GM10248 (cell line): ENCODE measurements at regions not wholly inside any gene's neighbourhood (a gene's known extent, or its start where the extent isn't known, plus 50 kb on each side); places are given as distances from the start of the nearest gene placed in this dataset.

Source experiments
- CTCF ChIA-PET: fragments of 300-600 bp; sonication (Branson Sonifier 250); formaldehyde crosslinking; extraction: SDS; loops from one replicate; lab custom pipeline; 2021; ENCODE audit warnings: antibody characterized with exemption; lab: Yijun Ruan, JAX
- POLR2A ChIA-PET: fragments of 350-650 bp; sonication (Branson Sonifier 250); formaldehyde crosslinking; extraction: SDS; loops from one replicate; lab custom pipeline; 2020; ENCODE audit warnings: antibody characterized with exemption; lab: Yijun Ruan, JAX
- DNase-seq: peaks from one replicate; pipeline ENCODE4 v3.0.0; 2012; ENCODE audit errors: extremely low spot score
- TF ChIP-seq, protein P1 (sequence below): IDR thresholded peaks from 2 replicates; pipeline ENCODE4 v1.5.1; 2012; ENCODE audit warnings: mild to moderate bottlenecking, low read depth; ENCODE audit errors: extremely low read depth, missing control alignments, control extremely low read depth

GRCh38 chr16:87177673-87178072 lies 139.5 kb downstream of the C16orf95 start:
- DNase-seq, result no peak
- POLR2A ChIA-PET, result no interaction called here
- TF ChIP-seq, protein P1, sequence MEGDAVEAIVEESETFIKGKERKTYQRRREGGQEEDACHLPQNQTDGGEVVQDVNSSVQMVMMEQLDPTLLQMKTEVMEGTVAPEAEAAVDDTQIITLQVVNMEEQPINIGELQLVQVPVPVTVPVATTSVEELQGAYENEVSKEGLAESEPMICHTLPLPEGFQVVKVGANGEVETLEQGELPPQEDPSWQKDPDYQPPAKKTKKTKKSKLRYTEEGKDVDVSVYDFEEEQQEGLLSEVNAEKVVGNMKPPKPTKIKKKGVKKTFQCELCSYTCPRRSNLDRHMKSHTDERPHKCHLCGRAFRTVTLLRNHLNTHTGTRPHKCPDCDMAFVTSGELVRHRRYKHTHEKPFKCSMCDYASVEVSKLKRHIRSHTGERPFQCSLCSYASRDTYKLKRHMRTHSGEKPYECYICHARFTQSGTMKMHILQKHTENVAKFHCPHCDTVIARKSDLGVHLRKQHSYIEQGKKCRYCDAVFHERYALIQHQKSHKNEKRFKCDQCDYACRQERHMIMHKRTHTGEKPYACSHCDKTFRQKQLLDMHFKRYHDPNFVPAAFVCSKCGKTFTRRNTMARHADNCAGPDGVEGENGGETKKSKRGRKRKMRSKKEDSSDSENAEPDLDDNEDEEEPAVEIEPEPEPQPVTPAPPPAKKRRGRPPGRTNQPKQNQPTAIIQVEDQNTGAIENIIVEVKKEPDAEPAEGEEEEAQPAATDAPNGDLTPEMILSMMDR, result no peak
- CTCF ChIA-PET, result no interaction called here

GRCh38 chr16:87178177-87178863 lies 138.9 kb downstream of the C16orf95 start:
- ChIA-PET POLR2A (no interaction called here), CTCF (no interaction called here)
- TF ChIP-seq, protein P1, result no peak
- DNase-seq, result no peak

- DNase-seq, result no peak
- CTCF ChIA-PET, result no interaction called here
These were observed 138.2 kb downstream of the C16orf95 start for GRCh38 chr16:87178977-87179376.

DNA sequence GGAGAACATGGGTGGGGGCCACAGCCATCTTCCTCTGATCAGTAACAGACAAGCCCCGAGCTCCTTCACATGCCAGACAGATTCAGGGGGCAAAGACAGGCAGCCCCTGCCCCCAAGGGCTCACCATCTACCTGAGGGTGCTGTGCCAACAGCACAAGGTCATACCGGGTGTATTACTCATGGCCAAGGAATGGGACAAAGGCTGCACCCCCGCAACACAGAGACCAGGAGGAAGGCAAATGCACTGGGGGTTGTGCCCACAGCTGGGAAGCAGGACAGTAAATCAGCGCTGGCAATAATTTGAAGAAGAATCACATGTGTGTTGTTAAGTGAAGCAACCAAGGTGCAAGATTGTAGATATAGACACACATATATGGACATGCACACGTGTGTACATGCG lies 137.1 kb downstream of the C16orf95 start:
- TF ChIP-seq, protein P1, result no peak
- ChIA-PET POLR2A (no interaction called here), CTCF (no interaction called here)
- no peak for DNase-seq

More at GRCh38 chr16:87178977-87179376, 138.2 kb downstream of the C16orf95 start:
- POLR2A ChIA-PET, result no interaction called here
- TF ChIP-seq, protein P1, result no peak

DNA sequence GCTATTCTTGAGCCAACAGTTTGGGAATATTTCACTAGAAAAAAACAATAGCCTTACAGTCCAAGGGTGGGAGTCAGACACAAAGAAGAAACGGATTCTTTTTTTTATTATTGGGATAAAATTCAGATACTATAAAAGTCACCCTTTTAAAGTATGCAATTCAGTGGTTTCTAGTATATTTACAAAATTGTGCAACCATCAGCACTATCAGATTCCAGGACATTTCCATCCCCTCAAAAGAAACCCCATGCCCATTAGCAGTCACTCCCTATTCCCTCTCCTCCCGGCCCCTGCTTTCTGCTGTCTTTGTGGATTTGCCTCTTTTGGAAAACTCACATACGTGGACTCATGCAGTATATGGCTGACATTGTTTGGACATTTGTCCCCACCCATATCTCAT lies 134.4 kb downstream of the C16orf95 start:
- ChIA-PET CTCF (no interaction called here), POLR2A (no interaction called here)
- TF ChIP-seq, protein P1, result no peak
- no peak for DNase-seq

- no peak for DNase-seq
- POLR2A ChIA-PET, result no interaction called here
- CTCF ChIA-PET, result interaction anchor here (0.6 kb wide), 2 partner anchors 464 to 1343 kb away, joined by 3 read pairs; no protein-coding TSS in a partner anchor
- TF ChIP-seq, protein P1, result no peak
These were observed 133.5 kb downstream of the C16orf95 start for GRCh38 chr16:87183647-87184046.

DNA sequence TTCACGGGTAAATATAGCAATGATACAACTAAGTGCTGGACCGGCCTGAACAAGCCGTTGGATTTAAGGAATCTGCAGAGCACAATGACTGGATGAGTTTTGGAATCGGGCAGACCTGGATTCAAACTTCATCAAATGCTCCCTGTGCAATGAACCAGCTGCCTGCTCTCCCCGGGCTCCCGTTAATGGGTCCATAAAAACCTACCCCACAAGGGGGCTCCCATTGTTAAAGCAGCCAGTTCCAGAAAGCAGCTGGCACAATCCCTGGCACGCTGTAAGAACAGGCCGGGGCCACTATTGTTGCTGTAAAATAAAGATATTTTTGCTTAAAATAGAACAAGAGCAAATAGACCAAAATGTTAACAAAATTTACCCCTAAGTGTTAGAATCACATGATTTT lies 131.9 kb downstream of the C16orf95 start:
- POLR2A ChIA-PET, result no interaction called here
- DNase-seq, result no peak
- CTCF ChIA-PET, result no interaction called here
- TF ChIP-seq, protein P1, result no peak
